DMS 273 (cell line): ENCODE measurements at regions not wholly inside any gene's neighbourhood (a gene's known extent, or its start where the extent isn't known, plus 50 kb on each side); places are given as distances from the start of the nearest gene placed in this dataset.
"Not testable (repeated sequence)": the region's sequence is repeated elsewhere in the genome, so short reads cannot be mapped to it uniquely, and the experiment has no call there.

Experiments
- DNase-seq: peaks from one replicate; lab custom pipeline; 2025; ENCODE audit not compliant: unreplicated experiment; lab: John Stamatoyannopoulos, UW

- no peak for DNase-seq
These were observed 166.8 kb upstream of the HCCS start for GRCh38 chrX:10944136-10944885.

GRCh38 chrX:10945498-10945897 is 165.6 kb upstream of the HCCS start:
- DNase-seq = no peak

GRCh38 chrX:10949541-10949940 is 161.6 kb upstream of the HCCS start:
- DNase-seq = no peak

GRCh38 chrX:10952619-10953018 is 158.5 kb upstream of the HCCS start:
- DNase-seq = no peak

GRCh38 chrX:10965174-10965798 is 145.8 kb upstream of the HCCS start:
- DNase-seq = no peak

GRCh38 chrX:10966057-10966456 is 145.1 kb upstream of the HCCS start:
- DNase-seq = no peak

- DNase-seq = no peak
These were observed 140.0 kb upstream of the HCCS start for GRCh38 chrX:10971176-10971575.

GRCh38 chrX:10971759-10972158 is 139.4 kb upstream of the HCCS start:
- no peak for DNase-seq

GRCh38 chrX:10972706-10973105 is 138.4 kb upstream of the HCCS start:
- no peak for DNase-seq

GRCh38 chrX:10974920-10975319 is 136.2 kb upstream of the HCCS start:
- DNase-seq = no peak

- DNase-seq = no peak
These were observed 131.2 kb upstream of the HCCS start for GRCh38 chrX:10979956-10980355.

- DNase-seq = no peak
These were observed 129.6 kb upstream of the HCCS start for GRCh38 chrX:10981506-10981905.

- DNase-seq = no peak
These were observed 127.6 kb upstream of the HCCS start for GRCh38 chrX:10983526-10983925.

- no peak for DNase-seq
These were observed 126.9 kb upstream of the HCCS start for GRCh38 chrX:10984213-10984612.

- no peak for DNase-seq
These were observed 124.5 kb upstream of the HCCS start for GRCh38 chrX:10986616-10987015.

- no peak for DNase-seq
These were observed 122.5 kb upstream of the HCCS start for GRCh38 chrX:10988653-10989052.

GRCh38 chrX:10989386-10989785 is 121.7 kb upstream of the HCCS start:
- no peak for DNase-seq

GRCh38 chrX:10990418-10990817 is 120.7 kb upstream of the HCCS start:
- no peak for DNase-seq

- no peak for DNase-seq
These were observed 120.2 kb upstream of the HCCS start for GRCh38 chrX:10990976-10991375.

- no peak for DNase-seq
These were observed 119.0 kb upstream of the HCCS start for GRCh38 chrX:10992110-10992509.

- not testable (repeated sequence) for DNase-seq
These were observed 104.1 kb upstream of the HCCS start for GRCh38 chrX:11007076-11007475.

- DNase-seq = no peak
These were observed 100.7 kb upstream of the HCCS start for GRCh38 chrX:11010476-11010875.

GRCh38 chrX:11016728-11017127 is 94.4 kb upstream of the HCCS start:
- no peak for DNase-seq
